Uterus (tissue), 2 donors: ENCODE measurements at regions not wholly inside any gene's neighbourhood (a gene's known extent, or its start where the extent isn't known, plus 50 kb on each side); places are given as distances from the start of the nearest gene placed in this dataset.

Source experiments
- POLR2A ChIP-seq, 2 donors: fragments of 450-650 bp; IDR thresholded peaks; one replicate each; pipeline ENCODE4 v1.6.1; 2016; ENCODE audit warnings: antibody characterized with exemption in 2 of 2, mild to moderate bottlenecking in 1 of 2, moderate library complexity in 1 of 2
- TF ChIP-seq, protein P1 (sequence below), 4 experiments: fragments of 200-600 bp in 2 of 4; fragments of 450-650 bp in 2 of 4; sonication (generic) in 2 of 4; IDR thresholded peaks; one replicate each; pipeline ENCODE4 v1.5.1; 2016 to 2019; ENCODE audit warnings: antibody characterized with exemption in 4 of 4, mild to moderate bottlenecking in 2 of 4, moderate library complexity in 1 of 4

DNA sequence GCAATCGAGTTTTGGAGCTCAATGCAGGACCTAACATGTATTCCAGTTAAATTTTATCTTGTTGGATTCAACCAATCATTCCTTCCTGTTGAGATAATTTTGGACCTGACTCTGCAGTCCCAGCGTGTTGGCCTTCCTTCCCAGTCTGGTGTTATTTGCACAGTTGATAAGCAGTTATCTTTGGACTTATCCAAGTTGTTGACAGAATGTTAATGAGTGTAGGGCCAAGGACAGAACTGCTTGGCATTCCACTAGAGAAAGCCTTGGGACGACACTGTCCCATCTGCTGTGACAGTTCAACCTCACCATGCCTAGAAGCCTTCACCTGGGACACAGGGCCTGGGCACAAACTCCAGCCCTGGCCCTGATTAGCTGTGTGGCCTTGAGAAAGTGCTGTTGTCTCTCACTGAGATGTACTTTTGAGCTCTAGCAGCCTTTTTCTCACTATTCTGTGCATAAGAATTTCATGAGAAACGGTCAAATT lies 104.1 kb upstream of the SLC25A33 start:
- TF ChIP-seq POLR2A (IDR thresholded peaks at IDR 0.05) = no peak
- TF ChIP-seq, protein P1, sequence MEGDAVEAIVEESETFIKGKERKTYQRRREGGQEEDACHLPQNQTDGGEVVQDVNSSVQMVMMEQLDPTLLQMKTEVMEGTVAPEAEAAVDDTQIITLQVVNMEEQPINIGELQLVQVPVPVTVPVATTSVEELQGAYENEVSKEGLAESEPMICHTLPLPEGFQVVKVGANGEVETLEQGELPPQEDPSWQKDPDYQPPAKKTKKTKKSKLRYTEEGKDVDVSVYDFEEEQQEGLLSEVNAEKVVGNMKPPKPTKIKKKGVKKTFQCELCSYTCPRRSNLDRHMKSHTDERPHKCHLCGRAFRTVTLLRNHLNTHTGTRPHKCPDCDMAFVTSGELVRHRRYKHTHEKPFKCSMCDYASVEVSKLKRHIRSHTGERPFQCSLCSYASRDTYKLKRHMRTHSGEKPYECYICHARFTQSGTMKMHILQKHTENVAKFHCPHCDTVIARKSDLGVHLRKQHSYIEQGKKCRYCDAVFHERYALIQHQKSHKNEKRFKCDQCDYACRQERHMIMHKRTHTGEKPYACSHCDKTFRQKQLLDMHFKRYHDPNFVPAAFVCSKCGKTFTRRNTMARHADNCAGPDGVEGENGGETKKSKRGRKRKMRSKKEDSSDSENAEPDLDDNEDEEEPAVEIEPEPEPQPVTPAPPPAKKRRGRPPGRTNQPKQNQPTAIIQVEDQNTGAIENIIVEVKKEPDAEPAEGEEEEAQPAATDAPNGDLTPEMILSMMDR (IDR thresholded peaks at IDR 0.05) = no peak
